Nephron (organoid): ENCODE measurements at regions not wholly inside any gene's neighbourhood (a gene's known extent, or its start where the extent isn't known, plus 50 kb on each side); places are given as distances from the start of the nearest gene placed in this dataset.

Experiments
- H3K27ac Mint-ChIP-seq, 3 experiments: 2 replicates each; pipeline ENCODE4 v1.8.0; 2020; ENCODE audit warnings: mixed read lengths in 3 of 3, mild to moderate bottlenecking in 2 of 3, moderate library complexity in 1 of 3
- H3K27me3 Mint-ChIP-seq: 2 replicates; pipeline ENCODE4 v1.8.0; 2021; ENCODE audit warnings: low read depth, mild to moderate bottlenecking, moderate library complexity, mixed read lengths
- H3K36me3 Mint-ChIP-seq: 2 replicates; pipeline ENCODE4 v1.8.0; 2020; ENCODE audit warnings: low read depth, mixed read lengths
- H3K4me1 Mint-ChIP-seq: 2 replicates; pipeline ENCODE4 v1.8.0; 2020; ENCODE audit warnings: mixed read lengths
- H3K4me3 Mint-ChIP-seq, 3 experiments: 2 replicates each; pipeline ENCODE4 v1.8.0; 2020; ENCODE audit warnings: mild to moderate bottlenecking in 3 of 3, mixed read lengths in 3 of 3, moderate library complexity in 2 of 3
- H3K9me3 Mint-ChIP-seq: 2 replicates; pipeline ENCODE4 v1.8.0; 2020; ENCODE audit warnings: mixed read lengths
- CTCF ChIP-seq, 3 experiments: fragments of 200-600 bp; sonication (generic); IDR thresholded peaks; one replicate each; pipeline ENCODE4 v1.5.0; 2021; ENCODE audit warnings: antibody characterized with exemption in 3 of 3; ENCODE audit not compliant: unreplicated experiment in 3 of 3

- H3K27ac Mint-ChIP-seq = no peak overlapping the region
- peaks cover 11% of the 10 kb centered on the region for H3K9me3 Mint-ChIP-seq
- H3K4me3 Mint-ChIP-seq = no peak overlapping the region
- H3K36me3 Mint-ChIP-seq = no peaks in the 10 kb centered on the region
- H3K27me3 Mint-ChIP-seq = no peaks in the 10 kb centered on the region
- TF ChIP-seq CTCF (IDR thresholded peaks at IDR 0.05; ENCODE audit: unreplicated experiment in 3 of 3) = no peak
- H3K4me1 Mint-ChIP-seq = no peaks in the 10 kb centered on the region
Observed at GRCh38 chr14:38761033-38761432, 342.0 kb downstream of the SEC23A start.

GRCh38 chr14:38758661-38759060, 344.4 kb downstream of the SEC23A start:
- Mint-ChIP-seq H3K27ac (no peak overlapping the region), H3K4me3 (no peak overlapping the region), H3K36me3 (no peaks in the 10 kb centered on the region), H3K27me3 (no peaks in the 10 kb centered on the region), H3K4me1 (no peaks in the 10 kb centered on the region), H3K9me3 (peaks cover 4% of the 10 kb centered on the region)
- no peak for TF ChIP-seq CTCF (IDR thresholded peaks at IDR 0.05; ENCODE audit: unreplicated experiment in 3 of 3)

- no peak overlapping the region for H3K27ac Mint-ChIP-seq
- no peaks in the 10 kb centered on the region for H3K36me3 Mint-ChIP-seq
- H3K4me3 Mint-ChIP-seq = no peak overlapping the region
- no peak for TF ChIP-seq CTCF (IDR thresholded peaks at IDR 0.05; ENCODE audit: unreplicated experiment in 3 of 3)
- no peaks in the 10 kb centered on the region for H3K27me3 Mint-ChIP-seq
- H3K4me1 Mint-ChIP-seq = no peaks in the 10 kb centered on the region
- H3K9me3 Mint-ChIP-seq = peaks cover 4% of the 10 kb centered on the region
Observed at GRCh38 chr14:38755036-38755435, 348.0 kb downstream of the SEC23A start.

- Mint-ChIP-seq H3K27me3 (no peaks in the 10 kb centered on the region), H3K9me3 (peaks cover 4% of the 10 kb centered on the region), H3K27ac (no peak overlapping the region), H3K36me3 (no peaks in the 10 kb centered on the region), H3K4me3 (no peak overlapping the region), H3K4me1 (no peaks in the 10 kb centered on the region)
- no peak for TF ChIP-seq CTCF (IDR thresholded peaks at IDR 0.05; ENCODE audit: unreplicated experiment in 3 of 3)
Observed at GRCh38 chr14:38752750-38753149, 350.3 kb downstream of the SEC23A start.

- no peaks in the 10 kb centered on the region for H3K27me3 Mint-ChIP-seq
- H3K4me1 Mint-ChIP-seq = no peaks in the 10 kb centered on the region
- no peak for TF ChIP-seq CTCF (IDR thresholded peaks at IDR 0.05; ENCODE audit: unreplicated experiment in 3 of 3)
- H3K27ac Mint-ChIP-seq = no peak overlapping the region
- H3K9me3 Mint-ChIP-seq = peaks cover 4% of the 10 kb centered on the region
- no peaks in the 10 kb centered on the region for H3K36me3 Mint-ChIP-seq
- H3K4me3 Mint-ChIP-seq = no peak overlapping the region
Observed at GRCh38 chr14:38752341-38752740, 350.7 kb downstream of the SEC23A start.

- Mint-ChIP-seq H3K4me1 (no peaks in the 10 kb centered on the region), H3K9me3 (peaks cover 4% of the 10 kb centered on the region), H3K36me3 (no peaks in the 10 kb centered on the region), H3K27me3 (no peaks in the 10 kb centered on the region), H3K27ac (no peak overlapping the region), H3K4me3 (no peak overlapping the region)
- no peak for TF ChIP-seq CTCF (IDR thresholded peaks at IDR 0.05; ENCODE audit: unreplicated experiment in 3 of 3)
Observed at GRCh38 chr14:38751459-38751858, 351.6 kb downstream of the SEC23A start.
